T-helper 9 cell (primary cell): ENCODE measurements at regions not wholly inside any gene's neighbourhood (a gene's known extent, or its start where the extent isn't known, plus 50 kb on each side); places are given as distances from the start of the nearest gene placed in this dataset.

Experiments
- DNase-seq: peaks from one replicate; pipeline ENCODE4 v3.0.0-alpha.2; 2020

DNA sequence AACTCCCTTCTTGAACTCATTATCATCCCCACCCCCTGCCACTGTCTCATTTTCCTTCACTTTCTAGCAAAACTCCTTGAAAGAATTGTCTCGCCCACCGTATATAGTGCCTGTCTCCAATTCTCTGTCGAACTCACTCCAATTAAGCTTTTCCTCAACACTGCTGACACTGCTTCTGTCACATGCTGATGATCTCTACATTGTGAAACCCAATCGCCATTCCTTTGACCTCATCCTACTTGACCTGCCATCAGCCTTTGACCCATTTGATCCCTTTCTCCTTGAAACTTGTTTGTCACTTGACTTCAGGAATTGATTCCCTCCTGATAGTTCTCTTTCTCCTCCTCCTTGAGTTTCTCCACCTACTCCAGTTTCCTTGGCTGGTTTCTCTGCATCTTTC lies 54.8 kb downstream of the CCDC71L start:
- no peak for DNase-seq

DNA sequence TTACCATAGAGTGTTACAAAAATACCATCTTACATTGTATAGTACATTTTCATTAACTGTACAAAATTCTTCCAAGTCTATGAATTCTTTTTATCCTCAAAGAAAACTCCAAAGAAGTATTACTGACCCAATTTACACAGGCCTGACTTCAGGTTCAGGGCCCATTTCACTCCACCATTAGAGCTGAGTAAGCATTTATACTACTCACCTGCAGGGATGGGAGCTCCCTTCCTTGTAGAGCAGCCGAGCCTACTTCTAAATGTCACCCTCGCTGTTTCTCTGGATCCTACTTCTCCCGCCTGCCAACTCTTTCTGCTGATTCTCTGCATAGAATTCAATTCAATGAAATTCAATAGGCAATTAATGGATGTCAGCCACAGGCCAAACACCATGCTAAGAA lies 56.0 kb downstream of the CCDC71L start:
- no peak for DNase-seq

DNA sequence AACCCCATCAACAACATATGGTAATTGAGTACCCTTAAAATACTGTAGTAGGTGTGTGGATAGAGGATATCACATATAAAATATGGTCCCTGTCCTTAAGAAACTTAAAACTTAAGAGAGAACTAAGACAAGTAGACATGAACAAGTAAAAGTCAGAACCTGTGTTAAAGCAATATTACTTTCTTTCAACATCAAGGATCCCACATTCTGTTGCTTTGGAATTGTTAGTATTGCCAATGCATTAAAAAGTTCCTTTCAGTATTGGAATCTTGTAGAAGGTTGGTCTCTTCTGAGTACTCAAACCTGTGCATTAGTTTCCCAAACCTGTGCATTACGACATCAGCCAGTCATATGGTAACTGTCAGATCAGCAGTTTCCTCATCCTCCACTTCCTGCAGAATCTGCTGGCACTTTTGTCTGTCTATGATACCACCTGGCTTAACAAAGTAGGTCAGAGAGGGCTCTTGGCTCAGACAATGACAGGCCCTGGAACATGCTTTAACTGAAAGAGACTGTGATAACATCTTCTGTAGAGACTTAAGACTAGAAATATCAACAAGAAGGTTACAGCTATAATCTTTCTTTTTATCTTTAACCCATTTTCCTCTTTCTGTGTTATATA lies 56.5 kb downstream of the CCDC71L start:
- DNase-seq, result peak; percentile 6

DNA sequence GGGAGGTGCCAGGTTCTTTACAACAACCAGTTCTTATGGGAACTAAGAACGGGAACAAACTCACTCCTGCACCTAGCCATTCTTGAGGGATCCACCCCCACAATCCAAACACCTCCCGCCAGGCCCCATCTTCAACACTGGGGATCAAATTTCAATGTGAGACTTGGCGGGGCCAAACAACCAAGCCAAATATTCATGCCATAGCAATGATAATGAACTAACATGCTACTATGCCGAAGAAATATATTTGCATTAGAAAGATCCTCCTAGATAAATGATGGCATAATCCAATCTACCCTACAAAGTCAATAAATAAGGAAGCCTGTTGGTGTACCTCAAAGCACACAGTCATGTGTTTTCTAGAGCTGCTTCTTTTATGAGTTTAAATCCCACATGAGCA lies 57.6 kb downstream of the CCDC71L start:
- DNase-seq, result no peak

DNA sequence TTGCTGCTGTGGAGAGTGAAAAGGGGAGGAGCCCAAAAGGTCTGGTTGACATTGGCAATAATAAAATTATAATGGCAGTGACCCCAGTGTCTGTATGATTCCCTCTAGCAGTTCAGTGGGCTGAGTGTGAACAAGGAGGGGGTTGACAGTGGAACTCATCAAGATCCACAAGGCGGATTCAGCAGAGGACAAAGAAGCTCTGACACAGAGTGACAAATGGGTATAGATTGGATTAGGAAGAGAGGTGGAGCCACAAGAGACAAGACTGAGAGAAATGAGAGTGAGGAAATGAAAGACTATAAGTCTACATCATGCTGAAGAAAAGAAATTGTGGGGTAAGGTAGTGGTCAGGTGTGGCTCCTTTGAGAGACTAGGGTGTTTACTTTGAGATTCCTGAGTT lies 58.9 kb downstream of the CCDC71L start:
- no peak for DNase-seq

DNA sequence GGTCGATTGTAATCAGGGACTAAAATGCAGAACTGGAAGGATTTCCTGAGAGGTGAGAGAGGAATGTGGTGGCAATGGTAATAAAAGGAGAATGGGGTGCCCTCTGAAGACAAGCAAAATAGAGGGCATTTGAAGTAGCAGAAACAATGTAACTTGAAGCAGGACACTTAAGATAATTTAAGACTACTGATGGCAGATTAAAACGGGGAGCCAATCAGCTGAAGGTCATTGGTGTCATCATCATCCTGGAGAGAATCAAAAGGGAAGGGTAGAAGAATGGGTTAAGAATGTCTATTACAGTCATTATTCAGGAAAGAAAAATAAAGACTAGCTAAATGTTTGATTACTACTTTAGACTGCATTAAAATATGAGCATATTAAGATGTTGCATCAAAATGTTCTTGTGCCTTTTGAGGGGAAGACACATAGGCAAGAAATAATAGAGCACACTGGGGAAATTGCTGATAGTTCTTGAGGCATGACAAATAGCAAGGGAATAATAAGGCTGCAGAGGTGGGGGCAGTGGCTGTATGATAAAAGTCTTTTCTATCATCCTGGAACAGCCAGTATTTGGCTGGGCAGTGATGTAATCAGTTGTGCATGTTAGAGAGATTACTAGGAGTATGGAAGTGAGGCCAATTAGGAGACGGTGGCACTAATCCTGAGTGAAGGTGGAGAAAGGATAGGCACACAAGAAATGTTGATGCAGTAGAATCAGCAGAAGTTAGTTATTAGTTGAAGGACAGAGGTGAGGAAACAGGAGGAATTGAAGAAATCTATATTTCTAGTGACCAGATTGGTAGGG lies 60.2 kb downstream of the CCDC71L start:
- no peak for DNase-seq

DNA sequence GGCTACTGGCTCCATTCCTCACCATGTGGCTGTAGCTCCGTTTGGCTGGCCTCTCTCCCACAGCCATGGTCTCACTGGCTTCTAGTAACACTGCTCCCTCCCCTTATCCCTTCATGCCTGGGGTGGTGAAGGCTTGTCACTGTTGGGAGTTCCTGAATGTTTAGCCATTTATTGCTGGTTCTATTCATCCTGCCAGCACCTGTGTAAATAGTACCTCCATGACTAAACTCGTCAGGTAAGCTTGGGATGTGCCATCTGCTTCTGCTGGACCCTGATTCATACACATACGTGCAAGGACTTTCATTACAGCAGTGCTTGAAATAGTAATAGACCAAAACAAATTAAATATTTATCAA lies 61.6 kb downstream of the CCDC71L start:
- DNase-seq, result no peak

DNA sequence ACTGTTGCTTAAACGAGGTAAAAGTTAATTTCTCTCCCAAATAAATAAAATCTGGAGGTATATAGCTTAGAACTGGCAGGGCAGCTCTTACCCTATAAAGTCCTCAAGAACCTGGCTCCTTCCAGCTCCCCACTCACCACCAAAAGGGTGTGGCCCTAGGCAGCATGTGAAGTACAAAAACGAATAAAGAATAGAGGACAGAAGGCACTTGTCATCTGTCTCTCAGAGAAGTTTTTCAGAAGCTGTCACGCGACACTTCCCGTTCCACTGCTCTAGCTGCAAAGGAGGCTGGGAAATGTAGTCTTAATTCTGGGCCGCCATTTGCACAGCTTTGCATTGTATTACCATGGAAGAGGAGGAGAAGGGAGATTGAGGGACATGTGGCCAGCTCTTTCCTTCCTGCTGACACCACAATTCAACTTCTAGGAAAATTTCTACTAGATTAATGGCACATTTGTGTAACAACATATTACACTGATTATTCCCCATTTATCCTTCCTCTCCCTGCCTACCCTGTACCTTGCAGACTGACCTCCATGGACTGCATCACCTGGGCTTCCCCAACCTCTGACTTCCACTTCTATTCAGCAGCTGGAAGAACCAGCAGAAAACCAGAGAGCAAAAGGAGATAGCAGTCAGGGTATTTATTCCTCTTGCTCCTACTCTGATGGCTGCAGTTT lies 62.2 kb downstream of the CCDC71L start:
- peak; percentile 41 for DNase-seq

DNA sequence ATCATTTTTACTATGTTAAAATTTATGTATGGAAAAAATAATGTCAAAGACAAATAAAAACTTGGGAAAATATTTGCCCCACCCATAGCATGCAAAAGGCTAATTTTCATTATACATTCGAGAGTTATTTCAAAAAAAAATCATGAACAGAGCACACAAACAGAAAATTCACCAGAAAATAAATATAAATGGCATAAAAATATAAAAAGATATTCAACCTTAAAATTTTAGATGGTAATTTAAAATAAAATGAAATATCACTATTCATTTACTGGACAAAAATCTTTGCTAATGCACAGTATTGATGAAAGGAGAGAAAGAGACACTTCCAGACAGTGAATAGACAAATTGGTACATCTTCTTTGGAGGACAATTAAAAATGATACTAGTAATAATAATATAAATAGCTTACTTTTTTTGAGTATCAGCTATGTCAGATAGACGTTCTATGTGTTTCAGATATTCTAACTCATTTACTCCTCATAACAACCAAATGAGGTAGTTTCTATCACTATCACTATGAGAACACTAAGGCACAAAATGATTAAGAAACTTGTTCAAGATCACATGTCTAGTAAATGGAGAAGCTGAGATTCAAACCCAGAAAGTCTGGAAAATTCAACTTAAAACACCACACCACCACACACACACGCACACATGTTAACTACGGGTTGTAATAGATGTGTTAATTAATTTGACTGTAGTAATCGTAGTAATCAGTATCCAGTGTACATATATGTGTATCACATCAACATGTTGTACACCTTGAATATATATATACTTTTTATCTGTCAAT lies 63.0 kb downstream of the CCDC71L start:
- no peak for DNase-seq

DNA sequence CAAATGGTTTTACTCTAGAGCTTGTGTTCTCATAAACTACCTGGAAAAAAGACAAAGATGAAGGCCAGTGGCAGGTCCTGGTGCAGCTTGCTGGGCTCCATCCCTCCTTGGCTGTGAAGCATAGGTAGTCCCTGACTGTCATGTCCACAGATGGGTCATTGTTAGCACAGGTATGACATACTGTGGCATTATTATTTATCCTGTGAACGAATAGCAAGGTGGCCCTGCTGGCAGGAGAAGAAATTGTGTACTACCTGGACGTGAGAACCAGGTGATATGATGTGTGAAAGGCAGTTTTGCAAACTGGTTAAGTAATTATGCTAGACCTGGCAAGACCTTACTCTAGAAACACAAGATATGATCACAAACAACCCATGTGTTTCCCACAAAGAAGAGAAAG lies 63.9 kb downstream of the CCDC71L start:
- DNase-seq, result no peak

DNA sequence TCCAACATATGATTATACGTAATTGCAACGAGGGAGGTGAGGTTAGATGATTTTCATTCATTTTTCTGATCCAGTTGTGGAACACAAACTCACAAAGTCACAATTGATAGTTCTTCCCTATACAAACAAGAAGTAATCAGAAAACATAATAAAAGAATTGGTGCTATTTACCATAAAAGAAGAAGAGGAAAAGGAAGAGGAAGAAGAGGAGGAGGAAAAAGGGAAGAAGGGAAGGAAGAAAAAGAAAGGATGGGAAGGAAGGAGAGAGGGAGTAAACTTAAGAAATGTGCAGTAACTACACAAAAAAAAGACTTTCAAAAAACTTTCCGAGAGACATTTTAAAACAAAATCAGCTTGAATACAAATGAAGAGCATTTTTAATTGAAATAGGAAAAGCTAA lies 65.0 kb downstream of the CCDC71L start:
- no peak for DNase-seq

DNA sequence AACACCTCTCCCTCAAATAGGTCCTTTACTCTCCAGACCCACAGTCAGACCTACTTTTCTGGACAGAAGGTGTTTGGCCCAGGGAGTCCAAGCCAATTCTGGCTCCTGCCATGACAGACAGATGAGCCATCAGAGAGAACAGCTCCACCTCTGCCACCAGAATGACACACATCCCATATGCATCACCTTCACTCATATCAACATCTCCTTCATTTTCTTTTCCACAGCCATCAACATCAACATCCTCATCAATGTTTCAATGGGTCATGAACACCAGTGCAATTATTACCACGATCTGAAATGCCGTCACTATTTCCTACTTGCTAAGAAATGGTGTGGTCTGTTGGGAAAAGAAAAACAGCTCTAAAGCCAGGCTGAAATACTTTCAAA lies 67.9 kb downstream of the CCDC71L start:
- DNase-seq, result no peak

DNA sequence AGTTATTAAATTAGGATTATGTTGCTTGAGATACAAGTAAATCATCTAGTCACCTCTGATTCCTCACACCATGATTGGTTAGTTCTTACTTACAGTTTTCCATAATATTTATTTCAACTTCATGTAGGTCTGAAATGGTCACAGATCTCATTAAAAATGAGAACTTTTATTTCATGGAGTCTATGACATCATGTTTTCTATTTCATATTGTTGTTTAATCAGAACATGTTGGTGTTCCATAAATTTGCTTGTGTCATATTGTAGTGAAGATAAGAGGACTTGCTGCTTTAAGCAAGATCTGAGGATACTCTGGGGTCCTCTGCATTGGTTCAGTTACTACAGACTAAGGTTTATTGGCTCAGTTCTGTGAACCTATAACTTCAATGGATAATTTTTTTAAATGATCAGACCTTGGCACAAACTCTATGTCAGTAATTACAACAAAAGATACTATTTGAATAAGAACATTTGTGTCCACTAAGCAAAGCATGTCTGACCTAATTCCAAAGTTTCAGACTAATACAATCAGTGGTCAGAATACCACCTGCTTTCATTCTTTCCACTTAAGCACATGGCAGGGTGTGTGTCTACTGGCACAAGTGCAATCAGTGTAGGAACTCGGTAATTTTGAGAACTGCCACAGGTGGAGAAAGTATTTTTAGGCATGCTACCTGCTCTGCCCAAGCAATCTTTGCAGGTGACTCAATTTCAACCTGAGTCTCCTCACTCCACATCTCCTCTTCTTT lies 68.5 kb downstream of the CCDC71L start:
- DNase-seq, result no peak

DNA sequence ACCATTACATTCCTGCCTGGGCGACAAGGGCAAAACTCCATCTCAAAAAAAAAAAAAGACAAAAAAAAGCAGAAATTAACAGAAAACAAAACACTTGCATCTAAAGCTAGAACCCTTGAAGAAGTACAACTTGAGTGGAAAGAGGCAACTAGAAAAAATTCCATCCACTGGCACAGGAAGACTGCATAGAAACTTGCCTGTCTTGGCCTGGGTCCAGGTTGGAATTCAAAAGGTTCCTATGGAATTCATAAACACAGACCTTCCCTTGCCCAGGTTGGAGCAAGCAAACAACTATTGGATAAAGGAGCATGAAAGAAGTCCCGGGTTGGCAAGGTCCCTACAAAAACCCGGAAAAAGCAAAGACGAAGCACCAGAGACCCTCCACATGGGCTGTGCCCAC lies 69.8 kb downstream of the CCDC71L start:
- DNase-seq, result no peak

DNA sequence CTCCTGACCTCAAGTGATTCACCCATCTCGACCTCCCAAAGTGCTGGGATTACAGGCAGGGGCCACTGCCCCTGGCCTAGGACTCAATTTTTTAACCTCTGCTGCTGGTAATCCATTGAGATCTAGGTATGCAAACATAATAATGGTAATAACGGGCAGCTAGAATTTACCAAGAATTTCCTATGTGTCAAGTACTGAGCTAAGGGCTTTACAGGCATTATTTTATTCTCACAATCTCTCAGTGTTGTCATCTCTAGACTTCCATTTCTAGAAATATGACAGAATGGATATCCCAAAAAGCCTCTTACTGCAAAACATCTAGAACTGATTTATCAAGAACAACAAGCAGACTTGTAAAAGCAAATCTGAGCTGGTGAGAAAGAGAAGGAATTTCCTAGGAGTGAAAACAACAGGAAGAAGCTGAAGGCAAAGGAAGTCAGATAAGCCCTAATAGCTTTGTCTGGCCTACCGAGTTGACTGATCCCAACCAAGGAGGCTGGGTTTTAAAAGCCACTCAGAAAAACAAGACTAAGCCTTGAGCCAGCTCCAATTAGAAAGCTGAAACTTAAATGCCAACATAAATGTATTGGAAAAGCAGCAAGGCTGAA lies 70.6 kb downstream of the CCDC71L start:
- DNase-seq, result no peak

DNA sequence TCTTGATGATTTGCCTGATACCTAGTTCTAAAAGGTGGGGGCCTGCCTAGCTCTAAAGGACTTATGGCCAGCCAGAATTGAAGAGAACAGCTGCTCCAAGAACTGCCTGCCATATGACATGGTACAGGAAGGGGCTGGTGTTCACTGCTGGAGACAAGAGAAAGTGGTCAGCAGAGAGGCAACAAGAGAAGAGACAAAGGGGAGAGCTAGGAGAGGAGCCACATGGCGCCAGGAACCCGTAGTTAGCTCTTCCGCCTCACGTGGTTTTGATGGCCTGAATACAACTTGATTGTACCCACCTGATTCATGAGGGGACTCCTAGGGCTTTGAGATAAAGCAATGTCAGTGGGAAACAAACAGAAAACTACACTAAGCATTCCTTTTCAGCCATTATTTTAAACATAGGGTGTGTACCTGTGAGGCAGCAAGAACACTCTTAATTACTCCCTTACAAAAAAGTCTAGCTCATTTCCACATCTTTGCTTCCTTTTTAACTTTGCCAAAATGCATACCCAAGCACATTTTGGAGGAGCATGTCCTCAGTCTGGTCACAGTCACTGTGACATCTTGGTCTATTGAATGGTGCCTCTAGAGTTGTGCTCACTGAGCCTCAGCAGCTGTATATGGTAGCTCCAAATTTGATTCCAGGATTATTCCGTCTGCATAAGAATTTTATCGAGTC lies 71.6 kb downstream of the CCDC71L start:
- DNase-seq, result no peak

DNA sequence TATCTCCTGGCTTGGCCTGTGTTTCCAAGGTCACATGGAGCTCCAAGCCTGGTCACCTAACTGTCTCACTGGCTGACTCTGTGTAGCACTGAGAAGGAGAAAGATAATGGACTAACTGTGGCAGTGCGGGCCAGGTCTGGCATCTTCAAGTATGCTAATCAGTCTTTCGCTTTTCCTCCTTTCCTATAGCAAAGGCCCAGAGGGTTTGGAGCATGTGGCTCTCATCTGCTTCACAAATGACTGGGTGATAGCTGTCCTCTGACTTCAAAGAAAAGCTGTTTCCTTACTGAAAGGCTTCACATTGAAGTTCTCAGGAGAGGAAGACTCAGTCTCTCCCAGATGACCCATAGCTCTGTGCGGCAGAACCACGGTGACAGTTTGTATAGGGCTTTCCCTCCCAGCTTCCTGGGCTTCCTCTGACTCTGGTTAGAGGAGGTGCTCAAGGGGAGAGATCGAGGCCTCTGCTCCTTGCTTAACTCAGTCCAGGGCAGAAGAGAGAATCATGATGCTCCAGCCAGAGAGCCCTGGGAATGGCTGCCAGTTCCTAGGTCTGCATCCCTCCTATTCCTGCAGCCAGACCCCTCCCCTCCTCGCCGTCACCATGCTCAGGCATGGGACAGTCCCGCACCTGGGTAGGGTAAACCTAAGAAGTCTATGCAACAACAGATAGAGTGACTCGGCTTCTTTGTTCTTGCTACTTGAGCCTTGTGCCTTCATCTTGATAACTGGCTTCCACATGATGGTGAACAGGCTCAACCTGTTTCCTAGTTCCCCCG lies 72.3 kb downstream of the CCDC71L start:
- DNase-seq, result no peak

DNA sequence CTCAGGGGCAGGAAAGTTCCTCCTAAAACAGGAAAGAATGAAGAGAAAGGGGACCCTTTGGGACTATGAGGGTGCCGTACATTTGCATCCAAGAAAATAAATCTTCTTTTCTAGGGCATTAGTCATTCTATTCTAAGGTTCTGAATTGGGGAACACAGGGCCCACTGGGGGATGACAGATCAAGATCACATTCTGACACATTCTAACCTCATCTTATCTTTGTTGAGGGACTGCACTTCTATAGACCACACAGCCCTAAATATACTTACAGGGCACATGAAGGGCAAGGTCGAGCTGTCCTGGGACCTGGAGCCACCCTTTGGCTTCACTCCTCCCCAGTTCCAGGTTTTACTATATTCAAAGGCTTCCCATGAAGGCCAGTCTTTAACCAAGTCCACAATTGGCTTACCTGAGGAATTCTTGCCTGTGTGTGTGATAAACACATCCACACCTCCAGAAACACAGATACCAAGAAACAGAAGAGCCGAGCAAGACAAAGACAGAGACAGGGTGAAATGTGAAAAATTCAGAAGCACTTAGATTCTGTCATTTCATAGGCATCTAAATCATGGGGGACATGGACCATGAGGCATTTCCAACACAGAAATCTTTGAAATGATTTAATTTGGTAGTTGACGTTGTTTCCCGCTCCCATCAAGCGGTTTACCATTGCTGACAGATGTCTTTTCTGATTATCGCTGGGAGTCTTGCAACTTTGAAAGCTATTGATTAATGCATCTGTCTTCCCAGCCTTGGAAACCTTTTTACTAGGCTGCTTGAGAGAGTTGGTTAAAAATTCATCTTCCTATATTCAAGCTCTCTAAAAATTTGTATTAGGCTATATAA lies 75.8 kb downstream of the CCDC71L start:
- DNase-seq, result no peak
